ENCODE measurements at regions not wholly inside any gene's neighbourhood (a gene's known extent, or its start where the extent isn't known, plus 50 kb on each side); places are given as distances from the start of the nearest gene placed in this dataset.

- no peak overlapping the region for H3K27ac ChIP-seq
- TF ChIP-seq CTCF (IDR thresholded peaks at IDR 0.05) (no peak), ZFX (IDR thresholded peaks at IDR 0.05; ENCODE audit: borderline replicate concordance) (no peak)
Observed at GRCh38 chr21:38968887-38969543, 163.3 kb downstream of the ETS2 start.

- peak overlapping the region; percentile 61 for H3K27ac ChIP-seq
Observed at GRCh38 chr21:38965910-38966504, 160.3 kb downstream of the ETS2 start.

GRCh38 chr21:38965241-38965640, 159.5 kb downstream of the ETS2 start:
- no peak overlapping the region for H3K27ac ChIP-seq
- TF ChIP-seq CTCF (IDR thresholded peaks at IDR 0.05), result no peak
- no peak for TF ChIP-seq ZFX (IDR thresholded peaks at IDR 0.05; ENCODE audit: borderline replicate concordance)

More at GRCh38 chr21:38965910-38966504, 160.3 kb downstream of the ETS2 start:
- TF ChIP-seq CTCF (IDR thresholded peaks at IDR 0.05) (no peak), ZFX (IDR thresholded peaks at IDR 0.05; ENCODE audit: borderline replicate concordance) (no peak)

- no peak overlapping the region for H3K27ac ChIP-seq
- TF ChIP-seq CTCF (IDR thresholded peaks at IDR 0.05), result no peak
- no peak for TF ChIP-seq ZFX (IDR thresholded peaks at IDR 0.05; ENCODE audit: borderline replicate concordance)
Observed at GRCh38 chr21:38963006-38963405, 157.3 kb downstream of the ETS2 start.

GRCh38 chr21:38960251-38960650, 154.5 kb downstream of the ETS2 start:
- no peak overlapping the region for H3K27ac ChIP-seq
- TF ChIP-seq CTCF (IDR thresholded peaks at IDR 0.05) (no peak), ZFX (IDR thresholded peaks at IDR 0.05; ENCODE audit: borderline replicate concordance) (no peak)

GRCh38 chr21:38959692-38960061, 153.9 kb downstream of the ETS2 start:
- H3K27ac ChIP-seq, result no peak overlapping the region
- no peak for TF ChIP-seq CTCF (IDR thresholded peaks at IDR 0.05)
- TF ChIP-seq ZFX (IDR thresholded peaks at IDR 0.05; ENCODE audit: borderline replicate concordance), result no peak

GRCh38 chr21:38958940-38959691, 153.4 kb downstream of the ETS2 start:
- TF ChIP-seq CTCF (IDR thresholded peaks at IDR 0.05) (no peak), ZFX (IDR thresholded peaks at IDR 0.05; ENCODE audit: borderline replicate concordance) (no peak)
- no peak overlapping the region for H3K27ac ChIP-seq

Measured in 22Rv1 (cell line).